ENCODE measurements at regions not wholly inside any gene's neighbourhood (a gene's known extent, or its start where the extent isn't known, plus 50 kb on each side); places are given as distances from the start of the nearest gene placed in this dataset.
"Not testable (repeated sequence)": the region's sequence is repeated elsewhere in the genome, so short reads cannot be mapped to it uniquely, and the experiment has no call there.

- not testable (repeated sequence) for TF ChIP-seq POLR2A, POLR2AphosphoS5, EP300 (IDR thresholded peaks at IDR 0.05)
- TF ChIP-seq, protein P1, sequence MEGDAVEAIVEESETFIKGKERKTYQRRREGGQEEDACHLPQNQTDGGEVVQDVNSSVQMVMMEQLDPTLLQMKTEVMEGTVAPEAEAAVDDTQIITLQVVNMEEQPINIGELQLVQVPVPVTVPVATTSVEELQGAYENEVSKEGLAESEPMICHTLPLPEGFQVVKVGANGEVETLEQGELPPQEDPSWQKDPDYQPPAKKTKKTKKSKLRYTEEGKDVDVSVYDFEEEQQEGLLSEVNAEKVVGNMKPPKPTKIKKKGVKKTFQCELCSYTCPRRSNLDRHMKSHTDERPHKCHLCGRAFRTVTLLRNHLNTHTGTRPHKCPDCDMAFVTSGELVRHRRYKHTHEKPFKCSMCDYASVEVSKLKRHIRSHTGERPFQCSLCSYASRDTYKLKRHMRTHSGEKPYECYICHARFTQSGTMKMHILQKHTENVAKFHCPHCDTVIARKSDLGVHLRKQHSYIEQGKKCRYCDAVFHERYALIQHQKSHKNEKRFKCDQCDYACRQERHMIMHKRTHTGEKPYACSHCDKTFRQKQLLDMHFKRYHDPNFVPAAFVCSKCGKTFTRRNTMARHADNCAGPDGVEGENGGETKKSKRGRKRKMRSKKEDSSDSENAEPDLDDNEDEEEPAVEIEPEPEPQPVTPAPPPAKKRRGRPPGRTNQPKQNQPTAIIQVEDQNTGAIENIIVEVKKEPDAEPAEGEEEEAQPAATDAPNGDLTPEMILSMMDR (IDR thresholded peaks at IDR 0.05), result not testable (repeated sequence)
Measured at GRCh38 chr9:41279437-41279836, 90.3 kb upstream of the ZNG1F start.

All from sigmoid colon (tissue), 4 donors.